Ovary (tissue), 7 donors: ENCODE measurements at regions not wholly inside any gene's neighbourhood (a gene's known extent, or its start where the extent isn't known, plus 50 kb on each side); places are given as distances from the start of the nearest gene placed in this dataset.

Experiments
- DNase-seq, 5 donors: peaks; one replicate each; pipeline ENCODE4 v3.0.0-alpha.2; 2019 to 2020
- H3K27ac ChIP-seq, 2 donors: fragments of 200-600 bp; one replicate each; pipeline versions ENCODE4 v1.5.1 to v1.8.0; 2019 to 2022
- H3K27me3 ChIP-seq: fragments of 200-600 bp; one replicate; pipeline ENCODE4 v1.8.0; 2022
- H3K36me3 ChIP-seq: fragments of 200-600 bp; sonication (generic); one replicate; pipeline ENCODE4 v1.5.1; 2019
- H3K4me1 ChIP-seq: one replicate; pipeline ENCODE4 v1.8.1; 2013; ENCODE audit warnings: mild to moderate bottlenecking, moderate library complexity; ENCODE audit not compliant: insufficient read depth
- H3K4me3 ChIP-seq: fragments of 200-600 bp; sonication (generic); one replicate; pipeline ENCODE4 v1.5.1; 2017
- H3K9me3 ChIP-seq, 2 donors: fragments of 200-600 bp in 1 of 2; sonication (generic) in 1 of 2; one replicate each; pipeline versions ENCODE4 v1.5.1 to v1.8.1; 2013 to 2019; ENCODE audit warnings: mild to moderate bottlenecking in 1 of 2, moderate library complexity in 1 of 2
- CTCF ChIP-seq, 3 donors: fragments of 450-650 bp in 2 of 3; fragments of 200-600 bp in 1 of 3; IDR thresholded peaks; one replicate each; pipeline versions ENCODE4 v1.5.1 to v1.8.0; 2016 to 2022; ENCODE audit warnings: antibody characterized with exemption in 3 of 3, mild to moderate bottlenecking in 1 of 3
- EP300 ChIP-seq: sonication (generic); formaldehyde crosslinking; IDR thresholded peaks from one replicate; pipeline ENCODE4 v1.6.1; 2017; ENCODE audit warnings: antibody characterized with exemption
- POLR2A ChIP-seq: fragments of 450-650 bp; IDR thresholded peaks from one replicate; pipeline ENCODE4 v1.6.1; 2017; ENCODE audit warnings: antibody characterized with exemption, mild to moderate bottlenecking, moderate library complexity
- WGBS, 3 donors: extraction: QIAGEN DNeasy Blood & Tissue Kit in 1 of 3; methylation state at CpG; one replicate each; pipeline versions ENCODE4 v1.1.5 to v1.1.7; 2013 to 2017; 5-methylcytosine and 5-hydroxymethylcytosine counted together
- intact Hi-C, 4 donors: fragments of 100-400 bp; cut with DNase I; formaldehyde crosslinking; loops; one replicate each; pipeline versions ENCODE4 v1.11.0 to v1.15.1; 2022 to 2023
- donor health status: DM: no; HTN: no; CAD: no; lungs with moderate emphysema.
- donor health status: DM: no; HTN: no; CAD: no.
- donor health status: Bipolar disorder and iron deficiency.
- donor health status: DM: no; HTN: no; CAD: no.
- donor health status: DM: yes; HTN: yes; CAD: no.

- TF ChIP-seq CTCF (IDR thresholded peaks at IDR 0.05) (no peak), EP300 (no peak), POLR2A (no peak)
- H3K4me1 ChIP-seq, result no peaks in the 10 kb centered on the region
- 87 to 97% (median 96%) methylated on average over 2 of the region's 2 CpGs for WGBS, 3 donors
- H3K9me3 ChIP-seq, result no peaks in the 10 kb centered on the region
- intact Hi-C loops, result no loop called here
- no peak overlapping the region for H3K27ac ChIP-seq
- H3K27me3 ChIP-seq, result no peaks in the 10 kb centered on the region
- H3K4me3 ChIP-seq, result no peak overlapping the region
- no peak for DNase-seq
- H3K36me3 ChIP-seq, result no peaks in the 10 kb centered on the region
These were observed 692.9 kb upstream of the KIF2B start for GRCh38 chr17:53129863-53130262.

- Histone ChIP-seq H3K27me3 (no peaks in the 10 kb centered on the region), H3K36me3 (no peaks in the 10 kb centered on the region), H3K27ac (no peak overlapping the region), H3K4me3 (no peak overlapping the region), H3K9me3 (no peaks in the 10 kb centered on the region), H3K4me1 (no peaks in the 10 kb centered on the region)
- TF ChIP-seq EP300 (no peak), CTCF (IDR thresholded peaks at IDR 0.05) (no peak), POLR2A (no peak)
- DNase-seq, result no peak
- intact Hi-C loops, result no loop called here
- WGBS, 3 donors, result 83 to 90% (median 85%) methylated on average over 3 of the region's 3 CpGs
These were observed 695.4 kb upstream of the KIF2B start for GRCh38 chr17:53127331-53127730.

GRCh38 chr17:53122966-53123365 is 699.8 kb upstream of the KIF2B start:
- Histone ChIP-seq H3K4me3 (no peak overlapping the region), H3K27ac (no peak overlapping the region), H3K9me3 (no peaks in the 10 kb centered on the region), H3K4me1 (no peaks in the 10 kb centered on the region), H3K36me3 (no peaks in the 10 kb centered on the region), H3K27me3 (no peaks in the 10 kb centered on the region)
- TF ChIP-seq CTCF (IDR thresholded peaks at IDR 0.05) (no peak), EP300 (no peak), POLR2A (no peak)
- intact Hi-C loops, result no loop called here
- no peak for DNase-seq

- TF ChIP-seq CTCF (IDR thresholded peaks at IDR 0.05) (no peak), EP300 (no peak), POLR2A (no peak)
- DNase-seq, result no peak
- WGBS, 3 donors, result 61 to 71% (median 66%) methylated on average over 2 of the region's 2 CpGs
- Histone ChIP-seq H3K4me3 (no peak overlapping the region), H3K27me3 (no peaks in the 10 kb centered on the region), H3K36me3 (no peaks in the 10 kb centered on the region), H3K9me3 (no peaks in the 10 kb centered on the region), H3K27ac (no peak overlapping the region), H3K4me1 (no peaks in the 10 kb centered on the region)
- intact Hi-C loops, result no loop called here
These were observed 703.0 kb upstream of the KIF2B start for GRCh38 chr17:53119773-53120172.

GRCh38 chr17:53118948-53119347 is 703.8 kb upstream of the KIF2B start:
- DNase-seq, result no peak
- H3K4me3 ChIP-seq, result no peak overlapping the region
- WGBS, 3 donors, result 50 to 69% (median 58%) methylated on average over 2 of the region's 2 CpGs
- TF ChIP-seq EP300, result no peak
- no peak for TF ChIP-seq POLR2A
- TF ChIP-seq CTCF (IDR thresholded peaks at IDR 0.05), result no peak
- H3K36me3 ChIP-seq, result no peaks in the 10 kb centered on the region
- H3K4me1 ChIP-seq, result no peaks in the 10 kb centered on the region
- no peaks in the 10 kb centered on the region for H3K27me3 ChIP-seq
- H3K27ac ChIP-seq, result no peak overlapping the region
- intact Hi-C loops, result no loop called here
- no peaks in the 10 kb centered on the region for H3K9me3 ChIP-seq
